ENCODE measurements at regions not wholly inside any gene's neighbourhood (a gene's known extent, or its start where the extent isn't known, plus 50 kb on each side); places are given as distances from the start of the nearest gene placed in this dataset.

GRCh38 chr5:5546408-5546807 lies 123.9 kb downstream of the ICE1 start:
- no peaks in the 10 kb centered on the region for H4K20me1 ChIP-seq (ENCODE audit: control insufficient read depth, extremely low read depth, insufficient read depth, low read length)
- no peaks in the 10 kb centered on the region for H3K79me2 ChIP-seq (ENCODE audit: control insufficient read depth, insufficient read depth, low read length)
- DNase-seq (ENCODE audit: low read depth in 2 of 2): no peak
- H3K9me3 ChIP-seq (ENCODE audit: control insufficient read depth, insufficient read depth, low read depth, low read length): no peaks in the 10 kb centered on the region
- no peak overlapping the region for H3K4me3 ChIP-seq (replicated peaks in 1 of 4; ENCODE audit: control extremely low read depth in 1 of 4, insufficient read depth in 1 of 4, low read depth in 3 of 4, low read length in 4 of 4)
- TF ChIP-seq CTCF (conservative IDR thresholded peaks at IDR 0.05 in 1 of 2, IDR thresholded peaks at IDR 0.05 in 1 of 2; ENCODE audit: low read depth in 1 of 2, low read length in 2 of 2) (no peak), EZH2 (IDR thresholded peaks at IDR 0.05; ENCODE audit: low read length, missing control alignments) (no peak)
- H2AFZ ChIP-seq (ENCODE audit: low read length): no peak overlapping the region
- H3K9ac ChIP-seq (ENCODE audit: insufficient read depth, low read length): no peak overlapping the region
- H3K4me1 ChIP-seq (ENCODE audit: control insufficient read depth, extremely low read depth, insufficient read depth, low read length): no peaks in the 10 kb centered on the region
- no peak overlapping the region for H3K27ac ChIP-seq (ENCODE audit: insufficient read depth, low read length)
- no peaks in the 10 kb centered on the region for H3K36me3 ChIP-seq (ENCODE audit: control insufficient read depth, insufficient read depth, low read length)
- H3K4me2 ChIP-seq (ENCODE audit: extremely low read depth, insufficient read depth, low read length): no peak overlapping the region
- H3K27me3 ChIP-seq (ENCODE audit: control insufficient read depth, insufficient read depth, low read length): no peaks in the 10 kb centered on the region

GRCh38 chr5:5544094-5544663 lies 121.7 kb downstream of the ICE1 start:
- Histone ChIP-seq H4K20me1 (ENCODE audit: control insufficient read depth, extremely low read depth, insufficient read depth, low read length) (no peaks in the 10 kb centered on the region), H3K79me2 (ENCODE audit: control insufficient read depth, insufficient read depth, low read length) (no peaks in the 10 kb centered on the region), H3K27me3 (ENCODE audit: control insufficient read depth, insufficient read depth, low read length) (no peaks in the 10 kb centered on the region), H3K4me1 (ENCODE audit: control insufficient read depth, extremely low read depth, insufficient read depth, low read length) (no peaks in the 10 kb centered on the region), H2AFZ (ENCODE audit: low read length) (no peak overlapping the region), H3K4me2 (ENCODE audit: extremely low read depth, insufficient read depth, low read length) (no peak overlapping the region), H3K9me3 (ENCODE audit: control insufficient read depth, insufficient read depth, low read depth, low read length) (no peaks in the 10 kb centered on the region), H3K36me3 (ENCODE audit: control insufficient read depth, insufficient read depth, low read length) (no peaks in the 10 kb centered on the region), H3K27ac (ENCODE audit: insufficient read depth, low read length) (no peak overlapping the region), H3K9ac (ENCODE audit: insufficient read depth, low read length) (no peak overlapping the region), H3K4me3 (replicated peaks in 1 of 4; ENCODE audit: control extremely low read depth in 1 of 4, insufficient read depth in 1 of 4, low read depth in 3 of 4, low read length in 4 of 4) (no peak overlapping the region)
- no peak for TF ChIP-seq CTCF (conservative IDR thresholded peaks at IDR 0.05 in 1 of 2, IDR thresholded peaks at IDR 0.05 in 1 of 2; ENCODE audit: low read depth in 1 of 2, low read length in 2 of 2)
- TF ChIP-seq EZH2 (IDR thresholded peaks at IDR 0.05; ENCODE audit: low read length, missing control alignments): no peak
- no peak for DNase-seq (ENCODE audit: low read depth in 2 of 2)

- no peak for DNase-seq (ENCODE audit: low read depth in 2 of 2)
- Histone ChIP-seq H3K9ac (ENCODE audit: insufficient read depth, low read length) (no peak overlapping the region), H3K27me3 (ENCODE audit: control insufficient read depth, insufficient read depth, low read length) (no peaks in the 10 kb centered on the region), H3K79me2 (ENCODE audit: control insufficient read depth, insufficient read depth, low read length) (no peaks in the 10 kb centered on the region), H2AFZ (ENCODE audit: low read length) (no peak overlapping the region), H3K9me3 (ENCODE audit: control insufficient read depth, insufficient read depth, low read depth, low read length) (no peaks in the 10 kb centered on the region), H3K4me3 (replicated peaks in 1 of 4; ENCODE audit: control extremely low read depth in 1 of 4, insufficient read depth in 1 of 4, low read depth in 3 of 4, low read length in 4 of 4) (no peak overlapping the region), H3K27ac (ENCODE audit: insufficient read depth, low read length) (no peak overlapping the region), H3K4me1 (ENCODE audit: control insufficient read depth, extremely low read depth, insufficient read depth, low read length) (no peaks in the 10 kb centered on the region), H4K20me1 (ENCODE audit: control insufficient read depth, extremely low read depth, insufficient read depth, low read length) (no peaks in the 10 kb centered on the region), H3K4me2 (ENCODE audit: extremely low read depth, insufficient read depth, low read length) (no peak overlapping the region), H3K36me3 (ENCODE audit: control insufficient read depth, insufficient read depth, low read length) (no peaks in the 10 kb centered on the region)
- no peak for TF ChIP-seq CTCF (conservative IDR thresholded peaks at IDR 0.05 in 1 of 2, IDR thresholded peaks at IDR 0.05 in 1 of 2; ENCODE audit: low read depth in 1 of 2, low read length in 2 of 2)
These were observed 120.2 kb downstream of the ICE1 start for GRCh38 chr5:5542654-5543053.

Data from fibroblast of lung (primary cell).